ENCODE measurements at regions not wholly inside any gene's neighbourhood (a gene's known extent, or its start where the extent isn't known, plus 50 kb on each side); places are given as distances from the start of the nearest gene placed in this dataset.

GRCh38 chr7:125046767-125047166 is 117.1 kb upstream of the POT1 start:
- no peak for DNase-seq (ENCODE audit: low read depth in 2 of 2)

- no peak for DNase-seq (ENCODE audit: low read depth in 2 of 2)
Observed at GRCh38 chr7:125033506-125033905, 103.9 kb upstream of the POT1 start.

GRCh38 chr7:125032943-125033342 is 103.3 kb upstream of the POT1 start:
- DNase-seq (ENCODE audit: low read depth in 2 of 2), result no peak

DNA sequence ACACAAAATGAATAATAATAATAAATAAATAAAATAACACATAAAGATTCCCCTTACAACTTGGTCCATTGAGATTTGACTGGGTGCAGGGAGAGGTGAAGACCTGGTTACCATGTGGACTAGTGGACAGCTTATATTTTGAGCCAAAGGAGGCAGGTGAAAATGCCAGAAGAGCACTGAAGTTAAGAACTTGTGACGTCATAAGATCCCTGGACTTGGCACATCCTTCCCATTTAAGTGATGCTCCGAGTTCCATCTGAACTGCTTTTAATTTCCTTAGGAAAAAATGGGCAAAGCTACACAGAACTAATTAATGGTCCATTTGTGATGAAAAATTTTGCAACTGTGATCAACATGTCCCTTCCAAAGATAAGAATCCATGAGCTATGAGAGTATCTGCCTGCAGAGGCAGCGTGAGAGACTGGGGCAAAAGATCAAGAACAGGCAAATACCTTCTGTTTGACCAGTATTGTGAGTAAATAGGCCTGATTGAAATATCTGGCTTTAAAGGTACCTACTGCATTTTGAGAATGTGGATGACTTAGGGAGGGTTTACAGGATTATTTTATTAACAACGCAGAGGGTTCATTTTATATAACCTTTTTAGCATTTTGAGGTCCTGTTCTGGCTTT is 101.2 kb upstream of the POT1 start:
- DNase-seq (ENCODE audit: low read depth in 2 of 2), result no peak

DNA sequence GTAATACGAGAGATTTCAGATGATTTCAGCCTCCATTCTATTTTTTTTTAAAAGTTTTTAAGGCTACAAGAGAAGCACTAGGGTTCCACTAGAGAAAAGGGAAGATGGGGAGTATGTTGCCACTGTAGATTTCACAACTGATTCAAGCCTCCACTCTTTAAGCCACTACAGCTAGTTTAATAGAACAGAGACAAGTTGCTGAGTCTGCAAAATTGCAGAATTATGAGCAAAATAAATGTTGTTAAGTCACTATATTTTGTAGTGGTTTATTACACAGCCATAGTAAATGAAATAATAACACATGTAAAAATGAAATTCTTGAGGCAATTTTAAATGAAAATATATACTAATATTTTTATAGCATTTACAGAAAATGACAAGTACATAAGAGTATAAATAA is 96.0 kb upstream of the POT1 start:
- no peak for DNase-seq (ENCODE audit: low read depth in 2 of 2)

GRCh38 chr7:125020801-125021200 is 91.2 kb upstream of the POT1 start:
- DNase-seq (ENCODE audit: low read depth in 2 of 2), result no peak

DNA sequence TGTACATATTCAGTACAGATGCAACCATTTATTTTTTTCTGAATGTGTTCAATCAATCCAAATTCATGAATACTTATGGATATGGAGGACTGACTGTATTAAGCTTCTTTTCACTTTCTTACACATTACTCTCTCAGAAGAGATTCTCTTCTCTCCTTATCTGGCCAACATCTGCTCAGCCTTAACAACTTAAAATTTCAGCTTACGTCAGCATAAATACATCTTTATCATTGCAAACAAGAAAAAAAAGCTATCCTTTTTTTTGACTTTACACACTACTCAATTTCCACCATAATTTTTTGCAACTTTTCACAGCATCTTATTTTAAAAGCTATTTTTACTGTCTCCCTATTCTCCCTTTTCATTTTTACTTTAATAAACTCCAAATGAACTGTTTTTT is 80.9 kb upstream of the POT1 start:
- no peak for DNase-seq (ENCODE audit: low read depth in 2 of 2)

DNA sequence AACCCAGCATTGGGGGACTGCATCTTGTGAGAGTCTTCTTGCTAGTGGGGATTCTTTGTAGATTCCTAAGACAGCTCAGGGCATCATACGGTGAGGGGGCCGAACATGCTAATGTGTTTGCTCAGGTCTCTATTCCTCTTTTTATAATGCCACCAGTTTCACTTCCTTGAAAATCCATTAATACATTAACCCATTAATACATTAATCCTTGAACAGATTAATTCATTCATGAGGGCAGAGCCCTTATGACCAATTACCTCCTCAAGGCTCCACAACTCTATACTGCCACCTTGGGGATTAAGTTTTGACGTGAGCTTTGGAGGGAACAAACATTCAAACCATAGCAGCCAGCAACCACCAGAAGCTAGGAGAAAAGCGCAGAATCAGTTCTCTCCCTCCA is 67.2 kb upstream of the POT1 start:
- no peak for DNase-seq (ENCODE audit: low read depth in 2 of 2)

DNA sequence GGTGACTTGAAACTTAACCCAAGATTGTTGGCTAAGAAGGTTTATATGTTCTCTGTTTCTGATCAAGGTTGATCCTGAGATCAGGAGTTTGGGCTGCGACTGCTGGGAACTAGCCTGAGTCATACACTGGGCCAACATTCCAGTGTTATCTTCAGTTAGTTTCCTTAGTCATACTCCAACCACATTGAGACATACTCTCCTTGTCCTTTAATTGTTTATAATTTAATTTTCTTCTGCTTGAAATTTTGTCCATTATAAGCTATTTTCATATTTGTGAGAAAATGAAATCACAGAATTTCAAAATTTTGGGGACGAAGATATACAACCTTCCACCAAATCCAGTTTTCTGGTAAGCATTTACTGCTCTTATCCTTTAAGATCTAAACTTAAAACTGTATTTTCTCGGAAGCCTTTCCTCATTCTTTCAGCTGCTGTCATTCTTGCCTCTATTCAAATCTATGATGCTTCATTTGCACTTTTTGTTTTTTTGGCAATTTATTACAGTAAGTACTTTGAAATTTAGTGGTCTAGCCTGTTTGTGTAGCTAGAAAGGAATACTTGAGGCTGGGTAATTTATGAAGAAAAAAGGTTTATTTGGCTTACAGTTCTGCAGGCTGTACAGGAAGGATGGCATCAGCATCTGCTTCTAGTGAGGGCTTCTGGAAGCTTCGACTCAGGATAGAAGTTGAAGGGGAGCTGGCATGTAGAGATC is 63.4 kb upstream of the POT1 start:
- peak; percentile 4 to 8 for DNase-seq (ENCODE audit: low read depth in 2 of 2)

- no peak for DNase-seq (ENCODE audit: low read depth in 2 of 2)
Observed at GRCh38 chr7:124989911-124990310, 60.3 kb upstream of the POT1 start.

Measured in fibroblast of skin of left quadriceps (primary cell).